PC-9 (cell line): ENCODE measurements at regions not wholly inside any gene's neighbourhood (a gene's known extent, or its start where the extent isn't known, plus 50 kb on each side); places are given as distances from the start of the nearest gene placed in this dataset.

Experiments
- BruUV-seq: library from RNA; stranded (reverse); fragments of 400-500 nt; replicated peaks from 2 replicates; lab custom pipeline; 2021; lab: Mats Ljungman, UMichigan
- CTCF ChIA-PET: fragments of 300-600 bp; sonication (Branson Sonifier 250); formaldehyde crosslinking; loops from one replicate; lab custom pipeline; 2022; ENCODE audit warnings: antibody characterized with exemption; lab: Charles Lee
- POLR2A ChIA-PET: fragments of 300-600 bp; sonication (Branson Sonifier 250); formaldehyde crosslinking; loops from one replicate; lab custom pipeline; 2022; ENCODE audit warnings: antibody characterized with exemption; ENCODE audit not compliant: unreplicated experiment; lab: Charles Lee
- DNase-seq, 2 experiments: peaks; one replicate each; pipeline versions ENCODE4 v3.0.0 to v3.0.0-alpha.2; 2015 to 2022; ENCODE audit warnings: mixed read lengths in 1 of 2
- H2AFZ ChIP-seq: fragments of 200-600 bp; sonication (generic); 2 replicates; pipeline ENCODE4 v1.8.1; 2017; ENCODE audit warnings: antibody characterized with exemption
- H3F3A ChIP-seq: fragments of 200-600 bp; sonication (generic); 2 replicates; pipeline ENCODE4 v1.8.1; 2017; ENCODE audit warnings: antibody characterized with exemption, mild to moderate bottlenecking, low read depth; ENCODE audit not compliant: insufficient read depth
- H3K27ac ChIP-seq: fragments of 200-600 bp; sonication (generic); 2 replicates; pipeline ENCODE4 v1.6.1; 2016; ENCODE audit warnings: mixed run types
- H3K27me3 ChIP-seq: fragments of 200-600 bp; sonication (generic); 2 replicates; pipeline ENCODE4 v1.6.1; 2016; ENCODE audit warnings: low read depth, mixed run types; ENCODE audit not compliant: insufficient read depth
- H3K36me3 ChIP-seq: fragments of 200-600 bp; sonication (generic); 2 replicates; pipeline ENCODE4 v1.6.1; 2016; ENCODE audit warnings: low read depth, mixed run types
- H3K4me1 ChIP-seq: fragments of 200-600 bp; sonication (generic); replicated peaks from 2 replicates; pipeline ENCODE4 v1.6.1; 2016; ENCODE audit warnings: mixed run types; ENCODE audit not compliant: insufficient read depth
- H3K4me2 ChIP-seq: fragments of 200-600 bp; sonication (generic); 2 replicates; pipeline ENCODE4 v1.6.1; 2017; ENCODE audit warnings: mixed run types
- H3K4me3 ChIP-seq: fragments of 200-600 bp; sonication (generic); 2 replicates; pipeline ENCODE4 v1.6.1; 2016; ENCODE audit warnings: mixed run types
- H3K79me2 ChIP-seq: fragments of 200-600 bp; sonication (generic); 2 replicates; pipeline ENCODE4 v1.6.1; 2017; ENCODE audit warnings: low read depth, mixed run types
- H3K9me2 ChIP-seq: fragments of 200-600 bp; sonication (generic); 2 replicates; pipeline ENCODE4 v1.8.1; 2017; ENCODE audit warnings: mild to moderate bottlenecking; ENCODE audit not compliant: insufficient read depth
- H3K9me3 ChIP-seq: fragments of 200-600 bp; sonication (generic); 2 replicates; pipeline ENCODE4 v1.8.1; 2016; ENCODE audit warnings: low read depth; ENCODE audit not compliant: insufficient read depth
- H4K20me1 ChIP-seq: fragments of 200-600 bp; sonication (generic); 2 replicates; pipeline ENCODE4 v1.8.1; 2017; ENCODE audit not compliant: insufficient read depth
- CTCF ChIP-seq: fragments of 200-600 bp; sonication (generic); conservative IDR thresholded peaks from 2 replicates; pipeline ENCODE4 v1.6.1; 2017; ENCODE audit warnings: mixed run types, antibody characterized with exemption, mild to moderate bottlenecking, moderate library complexity
- EZH2 ChIP-seq: fragments of 200-600 bp; sonication (generic); IDR thresholded peaks from 2 replicates; pipeline ENCODE4 v1.8.0; 2017; ENCODE audit warnings: antibody characterized with exemption, low read depth
- intact Hi-C: fragments of 100-400 bp; cut with micrococcal nuclease; formaldehyde crosslinking; loops from one replicate; pipeline ENCODE4 v1.10.0; 2022; ENCODE audit not compliant: unreplicated experiment

GRCh38 chr2:62568983-62569837 lies 63.2 kb upstream of the TMEM17 start:
- Histone ChIP-seq H2AFZ (0 out of 2 replicates have a peak overlapping the region, but pooled peaks have one; percentile 15), H4K20me1 (no peaks in the 10 kb centered on the region), H3K4me3 (no peak overlapping the region), H3K27ac (0 out of 2 replicates have a peak overlapping the region, but pooled peaks have one; percentile 24), H3K79me2 (no peaks in the 10 kb centered on the region), H3F3A (0 out of 2 replicates have a peak, but pooled peaks cover 3% of the 10 kb centered on the region), H3K9me2 (no peaks in the 10 kb centered on the region), H3K4me2 (peak overlapping the region; percentile 11; the same call in 1 of the 2 replicates), H3K9me3 (no peaks in the 10 kb centered on the region; the same call in 1 of the 2 replicates), H3K4me1 (peaks cover 11% of the 10 kb centered on the region), H3K27me3 (no peaks in the 10 kb centered on the region), H3K36me3 (no peaks in the 10 kb centered on the region)
- TF ChIP-seq EZH2 (no peak), CTCF (no peak)
- POLR2A ChIA-PET = no interaction called here
- intact Hi-C loops = no loop called here
- CTCF ChIA-PET = interaction anchor here (0.5 kb wide), 1 partner anchor 561 kb away, joined by 4 read pairs; no protein-coding TSS in a partner anchor
- no peak for DNase-seq
- no TSS peak for BruUV-seq

- Histone ChIP-seq H3K4me3 (no peak overlapping the region), H3K36me3 (no peaks in the 10 kb centered on the region), H3K27me3 (no peaks in the 10 kb centered on the region), H3K4me2 (no peak overlapping the region), H4K20me1 (no peaks in the 10 kb centered on the region), H3K4me1 (peaks cover 11% of the 10 kb centered on the region), H3K27ac (no peak overlapping the region), H3K79me2 (no peaks in the 10 kb centered on the region), H2AFZ (no peak overlapping the region), H3K9me3 (no peaks in the 10 kb centered on the region; the same call in none of the 2 replicates), H3K9me2 (no peaks in the 10 kb centered on the region), H3F3A (0 out of 2 replicates have a peak, but pooled peaks cover 3% of the 10 kb centered on the region)
- CTCF ChIA-PET = no interaction called here
- POLR2A ChIA-PET = no interaction called here
- intact Hi-C loops = no loop called here
- TF ChIP-seq EZH2 = no peak
- TF ChIP-seq CTCF = no peak
- no TSS peak for BruUV-seq
- no peak for DNase-seq
Observed at GRCh38 chr2:62568074-62568473, 62.1 kb upstream of the TMEM17 start.

GRCh38 chr2:62567669-62568068 lies 61.7 kb upstream of the TMEM17 start:
- Histone ChIP-seq H3K27me3 (no peaks in the 10 kb centered on the region), H3K4me3 (no peak overlapping the region), H3K4me2 (no peak overlapping the region), H3F3A (0 out of 2 replicates have a peak, but pooled peaks cover 3% of the 10 kb centered on the region), H3K4me1 (peaks cover 11% of the 10 kb centered on the region), H3K36me3 (no peaks in the 10 kb centered on the region), H3K9me3 (no peaks in the 10 kb centered on the region; the same call in none of the 2 replicates), H3K27ac (no peak overlapping the region), H3K9me2 (no peaks in the 10 kb centered on the region; the same call in 1 of the 2 replicates), H4K20me1 (no peaks in the 10 kb centered on the region), H2AFZ (no peak overlapping the region), H3K79me2 (no peaks in the 10 kb centered on the region)
- no peak for TF ChIP-seq CTCF
- no peak for TF ChIP-seq EZH2
- intact Hi-C loops = no loop called here
- no TSS peak for BruUV-seq
- ChIA-PET POLR2A (no interaction called here), CTCF (no interaction called here)
- no peak for DNase-seq
